Right ventricle myocardium inferior (tissue), 1 donor: ENCODE measurements at regions not wholly inside any gene's neighbourhood (a gene's known extent, or its start where the extent isn't known, plus 50 kb on each side); places are given as distances from the start of the nearest gene placed in this dataset.

Source experiments
- ATAC-seq: fragments of 200-7000 bp; cut with Tn5 transposase; one replicate; pipeline ENCODE4 v1.9.1; 2020; ENCODE audit warnings: mild to moderate bottlenecking, moderate library complexity
- DNase-seq: peaks from one replicate; pipeline ENCODE4 v3.0.0; 2021; ENCODE audit errors: missing footprints
- intact Hi-C: fragments of 100-400 bp; cut with DNase I; formaldehyde crosslinking; loops from one replicate; pipeline ENCODE4 v1.11.0; 2022
- donor health status: DM: no; HTN: yes; CAD: no; lungs with severe emphysema.

DNA sequence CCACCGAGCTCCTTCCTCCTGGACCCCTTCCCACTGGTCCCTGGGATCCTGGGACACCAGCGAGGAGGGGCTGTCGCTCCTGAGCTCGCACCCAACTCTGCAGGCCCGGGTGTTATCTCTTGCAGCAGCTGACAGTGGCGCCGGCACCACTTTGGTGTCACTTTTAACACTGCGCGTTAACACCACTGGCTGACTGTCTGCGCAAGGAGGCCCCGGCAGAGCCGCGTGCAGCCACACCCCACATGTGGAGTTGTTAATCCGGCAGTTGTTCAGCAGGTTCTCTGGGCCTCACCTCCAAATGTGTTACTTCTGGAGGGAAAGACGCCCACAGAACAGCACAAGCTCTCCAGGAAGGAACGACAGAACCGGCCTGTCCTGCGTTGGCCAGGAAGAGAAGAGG, 155.0 kb upstream of the GLI2 start:
- intact Hi-C loops: no loop called here
- no peak for ATAC-seq
- DNase-seq: peak; percentile 64

GRCh38 chr2:120583121-120583520, 152.5 kb upstream of the GLI2 start:
- intact Hi-C loops: no loop called here
- DNase-seq (no peak), ATAC-seq (no peak)

- DNase-seq (no peak), ATAC-seq (no peak)
- intact Hi-C loops: no loop called here
Measured at GRCh38 chr2:120583851-120584570, 151.7 kb upstream of the GLI2 start.

- DNase-seq (peak; percentile 64), ATAC-seq (peak; percentile 71)
- intact Hi-C loops: no loop called here
Measured at GRCh38 chr2:120586507-120587278, 149.0 kb upstream of the GLI2 start.

DNA sequence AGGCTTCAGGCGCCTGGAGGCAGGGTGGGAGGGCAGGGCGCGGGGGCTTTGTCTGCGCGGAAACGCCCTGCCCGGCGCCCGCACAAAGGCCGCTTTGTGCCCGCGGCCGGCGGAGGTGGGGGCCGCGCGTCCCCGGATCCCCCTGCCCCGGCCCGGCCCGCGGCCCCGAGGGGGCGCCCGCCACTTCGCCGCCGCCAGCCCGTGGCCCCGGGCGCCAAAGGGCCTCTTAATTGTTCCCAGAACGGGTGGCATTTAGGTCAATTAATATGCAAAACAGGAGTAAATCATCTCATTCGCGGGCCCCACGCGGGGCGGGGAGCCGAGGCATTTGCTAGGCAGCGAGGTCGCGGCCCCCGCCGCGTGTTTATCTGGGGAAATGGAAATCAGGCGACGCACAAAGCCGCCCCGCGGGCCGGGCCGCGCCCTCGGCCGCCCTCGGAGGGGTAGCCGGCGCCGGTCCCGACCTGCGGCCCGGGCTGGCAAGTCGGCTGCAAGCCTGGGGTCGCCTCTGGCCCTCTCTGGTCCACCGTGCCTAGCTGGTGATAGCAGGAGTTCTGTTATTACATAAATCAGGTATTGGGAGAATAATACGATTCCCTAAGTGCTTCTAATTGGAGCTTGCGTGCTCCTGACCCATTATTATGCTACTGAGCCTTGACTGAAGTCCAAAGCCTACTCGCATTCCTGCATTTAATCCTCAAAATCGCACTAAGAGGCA, 148.2 kb upstream of the GLI2 start:
- no peak for ATAC-seq
- DNase-seq: peak; percentile 63
- intact Hi-C loops: no loop called here

DNA sequence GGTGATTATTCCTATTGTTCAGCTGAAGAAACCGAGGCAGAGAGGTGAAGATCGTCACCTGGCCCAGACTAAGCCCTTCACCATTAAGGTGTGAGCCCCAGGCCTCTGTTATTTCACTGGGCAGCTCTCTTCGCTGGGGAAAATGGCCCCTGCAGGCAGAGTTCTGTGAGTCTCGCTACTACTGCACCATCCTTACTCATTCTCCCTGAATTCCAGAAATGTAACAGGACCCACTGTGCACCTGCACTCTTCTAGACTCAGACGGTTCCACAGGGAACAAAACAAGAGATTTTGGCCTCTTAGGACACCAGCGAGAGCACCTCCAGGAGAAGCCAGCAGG, 147.7 kb upstream of the GLI2 start:
- intact Hi-C loops: no loop called here

DNA sequence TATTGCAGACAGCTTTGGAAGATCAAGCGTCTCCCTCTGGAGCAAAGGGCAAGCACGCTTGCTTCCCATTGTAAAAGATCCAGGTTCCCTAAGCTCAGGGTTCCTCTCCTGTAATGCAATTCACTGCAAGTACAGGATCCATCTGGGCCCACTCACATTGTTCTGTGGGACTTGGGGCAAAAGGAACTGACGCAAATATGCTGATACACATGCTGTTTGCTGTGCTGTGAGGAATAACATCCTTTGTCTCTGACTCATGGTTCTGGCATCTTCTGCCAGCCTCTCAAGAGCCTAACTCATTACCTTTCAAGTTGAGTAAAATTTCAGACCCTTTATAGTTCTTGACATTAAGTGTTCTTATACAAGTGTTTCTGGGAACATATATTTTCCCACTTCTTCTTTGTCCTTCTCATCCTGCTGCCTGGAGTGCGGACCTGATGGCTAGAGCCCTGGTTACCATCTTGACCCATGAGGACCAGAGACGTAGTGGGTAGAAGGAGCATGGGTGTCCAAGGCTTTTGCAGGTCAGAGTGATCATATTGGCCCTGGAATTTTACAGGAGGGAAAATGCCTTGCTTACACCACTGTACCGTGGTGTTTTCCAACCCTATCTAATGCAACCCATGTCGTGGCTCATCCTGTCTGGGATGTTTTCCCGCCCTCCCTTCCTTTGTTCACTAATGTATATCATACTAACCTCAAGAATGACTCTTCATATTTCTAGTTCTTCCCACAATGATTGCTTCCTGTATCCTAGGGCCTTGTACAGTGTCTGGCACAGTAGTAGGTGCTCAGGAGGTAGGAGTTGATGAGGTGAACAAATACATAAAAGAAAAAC, 145.7 kb upstream of the GLI2 start:
- ATAC-seq (no peak), DNase-seq (no peak)
- intact Hi-C loops: no loop called here

More for the DNA sequence above, 147.7 kb upstream of the GLI2 start:
- no peak for DNase-seq
- no peak for ATAC-seq

GRCh38 chr2:120590841-120591240, 144.8 kb upstream of the GLI2 start:
- intact Hi-C loops: no loop called here
- no peak for ATAC-seq
- DNase-seq: no peak

- intact Hi-C loops: no loop called here
- ATAC-seq (no peak), DNase-seq (peak; percentile 23)
Measured at GRCh38 chr2:120591572-120591971, 144.1 kb upstream of the GLI2 start.

DNA sequence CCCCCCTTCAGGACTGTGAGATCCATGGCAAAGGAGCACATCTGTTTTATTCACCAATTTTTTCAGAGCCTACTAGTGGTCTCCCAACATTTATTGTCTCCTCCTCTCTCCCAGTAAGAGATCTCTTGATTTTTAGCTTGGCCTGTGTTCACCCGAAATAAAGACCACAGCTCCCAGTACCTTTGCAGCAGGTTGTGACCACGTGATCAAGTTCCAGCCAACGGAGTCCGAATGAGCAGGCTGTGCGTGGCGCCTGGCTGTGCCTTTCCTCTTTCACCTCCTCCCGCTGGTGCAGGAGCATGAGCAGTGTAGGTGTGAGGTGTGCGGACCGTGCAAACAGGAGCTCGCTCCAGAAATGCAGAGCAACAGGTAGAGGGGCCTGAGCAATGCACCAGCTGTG, 143.6 kb upstream of the GLI2 start:
- intact Hi-C loops: no loop called here
- DNase-seq (peak; percentile 34), ATAC-seq (no peak)

GRCh38 chr2:120593921-120594686, 141.6 kb upstream of the GLI2 start:
- intact Hi-C loops: no loop called here
- DNase-seq: no peak

DNA sequence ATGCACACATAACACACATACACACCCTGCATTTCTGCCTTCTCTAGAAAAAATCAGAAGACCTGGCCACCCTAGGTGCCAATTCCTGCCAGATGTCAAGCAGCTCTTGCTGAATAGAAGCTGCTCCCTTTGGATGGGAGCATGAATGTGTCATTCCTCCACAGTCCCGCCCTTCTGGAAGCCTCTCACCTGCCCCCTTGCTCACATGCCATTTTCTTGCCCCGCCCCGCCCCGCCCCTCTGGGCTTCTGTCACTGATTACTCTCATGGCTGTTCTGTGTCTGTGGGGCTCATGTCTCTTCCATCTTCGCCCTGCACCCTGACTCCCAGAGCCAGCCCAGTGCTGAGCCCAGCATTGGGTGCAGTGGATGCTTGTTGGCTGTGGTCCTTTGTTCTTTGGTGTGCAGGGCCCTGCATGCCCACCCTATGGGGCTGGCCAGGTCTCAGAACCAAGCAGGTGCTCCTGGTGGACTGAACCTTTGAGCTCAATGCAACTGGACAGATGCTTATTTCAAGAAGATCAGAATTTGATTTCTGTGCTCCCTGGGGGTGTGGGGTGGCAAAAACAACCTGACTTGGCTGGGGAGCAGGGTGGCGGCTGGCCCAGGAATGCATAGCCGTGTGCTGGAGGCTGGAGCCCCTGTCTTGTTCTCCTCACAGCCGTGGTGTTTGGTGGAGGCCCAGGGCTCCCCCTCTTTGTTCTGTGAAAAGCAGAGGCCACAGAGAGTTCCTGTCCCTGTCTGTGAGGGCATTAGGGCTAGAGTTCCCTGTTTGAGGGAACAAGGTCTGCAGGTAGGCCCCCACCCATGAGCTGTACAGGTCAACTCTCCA, 140.6 kb upstream of the GLI2 start:
- peak; percentile 58 for DNase-seq
- ATAC-seq: no peak
- intact Hi-C loops: no loop called here

More at GRCh38 chr2:120593921-120594686, 141.6 kb upstream of the GLI2 start:
- ATAC-seq: no peak

DNA sequence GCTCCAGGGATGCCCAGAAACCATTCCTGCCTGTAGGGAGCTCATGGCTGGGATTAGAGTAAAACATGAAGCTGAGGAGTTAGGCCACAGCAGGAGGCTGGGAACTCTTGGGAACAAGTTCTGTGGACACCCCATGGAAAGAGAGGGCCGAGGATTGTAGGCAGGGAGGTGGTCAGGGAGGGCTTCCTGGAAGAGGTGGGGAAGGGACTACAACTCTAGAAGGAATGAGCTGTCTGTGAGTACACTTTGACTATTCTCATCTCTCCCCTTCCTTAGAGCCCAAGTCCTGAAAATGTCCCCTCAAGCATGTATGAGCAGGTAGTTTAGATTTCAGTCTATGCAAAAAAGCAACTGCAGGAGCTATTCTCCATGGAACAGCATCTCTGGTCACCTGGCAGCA, 139.9 kb upstream of the GLI2 start:
- DNase-seq (no peak), ATAC-seq (no peak)
- intact Hi-C loops: no loop called here

DNA sequence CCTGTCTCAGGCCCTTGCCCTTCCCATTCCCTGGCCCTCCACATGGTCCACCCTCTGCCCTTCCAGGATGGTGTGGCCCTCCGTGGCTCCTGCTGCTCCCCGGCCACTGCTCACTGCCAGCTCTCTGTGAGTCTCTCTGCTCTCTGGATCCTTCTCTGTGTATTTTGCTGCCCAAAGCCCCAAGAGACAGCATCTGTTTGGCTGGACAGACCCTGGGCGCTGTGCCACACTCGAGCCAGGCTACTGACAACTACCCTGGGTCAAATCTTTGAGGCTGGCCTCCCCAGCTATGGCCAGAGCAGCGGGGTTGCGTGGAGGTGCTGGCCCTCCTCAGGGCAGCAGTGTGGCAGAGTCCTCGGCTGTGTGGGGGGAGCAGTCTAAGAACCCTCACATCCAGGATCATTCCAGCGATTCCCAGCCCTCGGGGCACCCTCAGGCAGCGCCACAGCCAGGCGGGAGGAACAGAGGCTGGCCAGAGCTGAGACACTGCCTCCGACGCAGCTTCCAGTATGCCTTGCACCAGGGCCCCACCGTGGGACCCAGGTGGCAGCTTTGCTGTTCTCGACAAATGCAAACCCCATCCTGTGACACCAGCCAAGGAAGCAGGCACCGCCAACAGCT, 139.4 kb upstream of the GLI2 start:
- ATAC-seq: peak; percentile 15
- peak; percentile 61 for DNase-seq
- intact Hi-C loops: no loop called here

DNA sequence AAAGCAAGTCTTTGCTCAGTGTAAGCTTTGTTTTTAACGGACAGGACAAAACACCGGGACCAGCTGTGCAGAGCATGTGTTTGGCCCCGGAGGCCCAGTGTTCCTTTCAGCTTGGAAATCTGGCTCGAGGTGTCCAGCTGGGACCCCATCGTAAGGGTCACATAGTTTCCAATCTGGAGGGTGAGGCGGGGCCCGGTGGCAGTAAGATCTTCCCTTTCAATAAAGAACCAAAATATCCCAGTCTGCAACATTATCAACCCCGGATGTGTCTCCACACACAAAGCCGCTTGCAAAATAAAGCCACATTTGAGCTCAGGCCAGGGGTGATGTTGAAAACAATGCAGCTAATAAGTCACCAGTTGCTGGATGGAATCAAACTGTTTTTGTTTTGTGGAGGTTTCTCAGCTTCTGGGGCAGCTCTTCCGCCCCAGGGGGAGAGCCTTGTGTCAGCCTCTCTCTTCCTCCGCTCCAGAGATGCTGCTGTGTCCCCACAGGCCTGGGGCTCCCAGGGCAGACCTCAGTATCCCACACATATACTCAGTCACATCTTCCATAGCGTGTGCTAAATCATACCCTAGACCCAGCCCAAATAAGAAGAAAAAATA, 138.6 kb upstream of the GLI2 start:
- ATAC-seq: peak; percentile 65
- intact Hi-C loops: no loop called here
- peak; percentile 74 for DNase-seq

DNA sequence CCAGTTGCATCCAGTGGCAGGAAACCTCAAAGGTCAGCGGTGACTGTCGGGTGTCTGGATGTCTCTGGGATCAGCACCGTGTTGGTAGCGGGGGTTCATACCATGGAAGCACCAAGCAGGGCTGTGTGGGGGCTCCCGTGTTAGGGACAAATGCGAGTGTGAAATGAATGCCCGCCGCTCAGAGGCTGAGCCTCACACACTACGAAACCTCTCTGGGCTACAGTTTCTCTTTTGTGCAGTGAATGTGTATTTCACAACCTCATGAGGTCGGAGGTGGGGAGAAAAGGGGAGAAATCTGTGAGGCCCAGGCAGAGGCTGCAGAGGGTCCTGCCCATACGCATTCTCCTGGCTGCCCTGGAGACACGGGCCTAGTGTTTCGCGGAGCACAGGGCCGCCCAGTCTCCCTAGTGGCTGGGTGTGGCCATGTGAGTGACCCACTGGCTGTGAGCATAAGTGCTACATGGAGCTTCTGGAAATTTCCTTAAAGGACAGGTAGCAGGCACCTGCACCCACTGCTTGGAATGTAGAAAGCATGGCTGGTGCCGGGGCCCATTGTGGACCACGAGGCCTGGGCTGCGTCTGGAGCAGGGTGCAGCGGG, 138.0 kb upstream of the GLI2 start:
- DNase-seq (peak; percentile 35), ATAC-seq (no peak)
- intact Hi-C loops: no loop called here
